Neural cell (in vitro differentiated cells): ENCODE measurements at regions not wholly inside any gene's neighbourhood (a gene's known extent, or its start where the extent isn't known, plus 50 kb on each side); places are given as distances from the start of the nearest gene placed in this dataset.

Experiments
- CTCF ChIP-seq: fragments of 450-650 bp; IDR thresholded peaks from 2 replicates; pipeline ENCODE4 v1.5.1; 2014; ENCODE audit warnings: antibody characterized with exemption, mild to moderate bottlenecking, moderate library complexity; ENCODE audit not compliant: poor library complexity, severe bottlenecking
- EP300 ChIP-seq: fragments of 450-650 bp; conservative IDR thresholded peaks from 2 replicates; pipeline ENCODE4 v1.6.1; 2014; ENCODE audit warnings: antibody characterized with exemption, mild to moderate bottlenecking, moderate library complexity; ENCODE audit not compliant: poor library complexity, severe bottlenecking
- EZH2 ChIP-seq: fragments of 200-600, 300-800 bp; shearing (Covaris generic), sonication (generic); IDR thresholded peaks from 2 replicates; pipeline ENCODE4 v1.6.1; 2014; ENCODE audit warnings: antibody characterized with exemption, low read length, borderline replicate concordance, mild to moderate bottlenecking; ENCODE audit not compliant: insufficient read depth, poor library complexity, severe bottlenecking
- MXI1 ChIP-seq: fragments of 450-650 bp; conservative IDR thresholded peaks from 2 replicates; pipeline ENCODE4 v1.6.1; 2014; ENCODE audit warnings: antibody characterized with exemption, mild to moderate bottlenecking; ENCODE audit not compliant: poor library complexity, severe bottlenecking
- POLR2AphosphoS5 ChIP-seq: IDR thresholded peaks from 2 replicates; pipeline ENCODE4 v1.6.1; 2012
- REST ChIP-seq: IDR thresholded peaks from 2 replicates; pipeline ENCODE4 v1.6.1; 2012; ENCODE audit warnings: borderline replicate concordance

- TF ChIP-seq EZH2 (no peak), CTCF (no peak), POLR2AphosphoS5 (no peak), EP300 (no peak), MXI1 (no peak), REST (no peak)
These were observed 823.1 kb downstream of the SORCS1 start for GRCh38 chr10:106341356-106341755.
